DND-41 (cell line): ENCODE measurements at regions not wholly inside any gene's neighbourhood (a gene's known extent, or its start where the extent isn't known, plus 50 kb on each side); places are given as distances from the start of the nearest gene placed in this dataset.
"Not testable (repeated sequence)": the region's sequence is repeated elsewhere in the genome, so short reads cannot be mapped to it uniquely, and the experiment has no call there.

ENCODE experiments used
- ATAC-seq: fragments of 200-7000 bp; cut with Tn5 transposase; 3 replicates; pipeline ENCODE4 v1.9.1; 2021; ENCODE audit warnings: low read depth; ENCODE audit not compliant: insufficient read depth
- DNase-seq: peaks from one replicate; pipeline ENCODE4 v3.0.0-alpha.2; 2020
- H2AFZ ChIP-seq: 2 replicates; pipeline ENCODE4 v1.6.0; 2012; ENCODE audit warnings: low read depth, low read length
- H3K27ac ChIP-seq: 2 replicates; pipeline ENCODE4 v1.5.1; 2012; ENCODE audit warnings: low read length, inconsistent platforms
- H3K27me3 ChIP-seq: fragments of 200-600 bp; sonication (generic); 2 replicates; pipeline ENCODE4 v1.6.0; 2012; ENCODE audit warnings: low read length, mild to moderate bottlenecking, inconsistent platforms; ENCODE audit not compliant: insufficient read depth, poor library complexity
- H3K36me3 ChIP-seq: 2 replicates; pipeline ENCODE4 v1.5.1; 2012; ENCODE audit warnings: low read length, inconsistent platforms; ENCODE audit not compliant: insufficient read depth
- H3K4me1 ChIP-seq: 2 replicates; pipeline ENCODE4 v1.5.1; 2012; ENCODE audit warnings: mild to moderate bottlenecking, low read length; ENCODE audit not compliant: insufficient read depth
- H3K4me2 ChIP-seq: 2 replicates; pipeline ENCODE4 v1.6.0; 2012; ENCODE audit warnings: mild to moderate bottlenecking, moderate library complexity, low read length, inconsistent platforms; ENCODE audit not compliant: insufficient read depth
- H3K4me3 ChIP-seq, 2 experiments: fragments of 200-600 bp in 1 of 2; shearing (Covaris generic) in 1 of 2; 2 replicates each; pipeline ENCODE4 v1.5.1; 2012 to 2016; ENCODE audit warnings: inconsistent platforms in 2 of 2, low read length in 2 of 2, mild to moderate bottlenecking in 2 of 2, low read depth in 1 of 2, moderate library complexity in 1 of 2
- H3K79me2 ChIP-seq: 2 replicates; pipeline ENCODE4 v1.6.0; 2012; ENCODE audit warnings: low read length, inconsistent platforms; ENCODE audit not compliant: insufficient read depth
- H3K9ac ChIP-seq: 2 replicates; pipeline ENCODE4 v1.6.0; 2012; ENCODE audit warnings: low read depth, mild to moderate bottlenecking, inconsistent platforms, low read length, moderate library complexity
- H3K9me3 ChIP-seq: 2 replicates; pipeline ENCODE4 v1.5.1; 2012; ENCODE audit warnings: low read length, moderate library complexity, mild to moderate bottlenecking, inconsistent platforms; ENCODE audit not compliant: insufficient read depth, severe bottlenecking
- H4K20me1 ChIP-seq: 2 replicates; pipeline ENCODE4 v1.6.0; 2012; ENCODE audit warnings: low read length; ENCODE audit not compliant: insufficient read depth
- CTCF ChIP-seq: IDR thresholded peaks from 2 replicates; pipeline ENCODE4 v1.5.1; 2012; ENCODE audit warnings: borderline replicate concordance, low read length, moderate library complexity, mild to moderate bottlenecking; ENCODE audit not compliant: poor library complexity, severe bottlenecking; ENCODE audit errors: extremely low read depth
- EZH2 ChIP-seq: IDR thresholded peaks from 3 replicates; pipeline ENCODE4 v1.6.1; 2012; ENCODE audit warnings: borderline replicate concordance, low read depth, mild to moderate bottlenecking, moderate library complexity, low read length, inconsistent platforms; ENCODE audit not compliant: severe bottlenecking

- no peak for ATAC-seq
These were observed 298.9 kb upstream of the CNTNAP2 start for GRCh38 chr7:145817687-145818086.

GRCh38 chr7:145812218-145812617 is 304.4 kb upstream of the CNTNAP2 start:
- no peaks in the 10 kb centered on the region for H3K27me3 ChIP-seq
- no peaks in the 10 kb centered on the region for H4K20me1 ChIP-seq
- no peak overlapping the region for H3K4me3 ChIP-seq
- no peaks in the 10 kb centered on the region for H3K4me1 ChIP-seq
- TF ChIP-seq EZH2 (no peak), CTCF (no peak)
- no peak overlapping the region for H3K27ac ChIP-seq
- H3K36me3 ChIP-seq = no peaks in the 10 kb centered on the region
- no peaks in the 10 kb centered on the region for H3K79me2 ChIP-seq
- no peak overlapping the region for H3K4me2 ChIP-seq
- DNase-seq = no peak
- H3K9ac ChIP-seq = no peak overlapping the region
- H3K9me3 ChIP-seq = no peaks in the 10 kb centered on the region
- ATAC-seq = no peak
- no peak overlapping the region for H2AFZ ChIP-seq

More at GRCh38 chr7:145817687-145818086, 298.9 kb upstream of the CNTNAP2 start:
- no peak for DNase-seq
- Histone ChIP-seq H3K36me3 (no peaks in the 10 kb centered on the region), H3K4me2 (no peak overlapping the region), H3K4me1 (no peaks in the 10 kb centered on the region), H3K79me2 (no peaks in the 10 kb centered on the region), H3K27me3 (no peaks in the 10 kb centered on the region), H3K4me3 (no peak overlapping the region), H4K20me1 (no peaks in the 10 kb centered on the region), H3K9ac (no peak overlapping the region), H3K9me3 (no peaks in the 10 kb centered on the region), H2AFZ (no peak overlapping the region), H3K27ac (no peak overlapping the region)
- no peak for TF ChIP-seq CTCF
- no peak for TF ChIP-seq EZH2

- not testable (repeated sequence) for H3K4me1 ChIP-seq, H3K27ac ChIP-seq, H3K4me2 ChIP-seq, H3K79me2 ChIP-seq, DNase-seq, H4K20me1 ChIP-seq, H3K9ac ChIP-seq, H2AFZ ChIP-seq, H3K9me3 ChIP-seq, H3K4me3 ChIP-seq, H3K27me3 ChIP-seq, H3K36me3 ChIP-seq, ATAC-seq
These were observed 311.1 kb upstream of the CNTNAP2 start for GRCh38 chr7:145805496-145805895.

- ATAC-seq = no peak
These were observed 319.1 kb upstream of the CNTNAP2 start for GRCh38 chr7:145797507-145797906.

More at GRCh38 chr7:145797507-145797906, 319.1 kb upstream of the CNTNAP2 start:
- H3K36me3 ChIP-seq = no peaks in the 10 kb centered on the region
- no peaks in the 10 kb centered on the region for H4K20me1 ChIP-seq
- H3K79me2 ChIP-seq = no peaks in the 10 kb centered on the region
- DNase-seq = no peak
- no peaks in the 10 kb centered on the region for H3K27me3 ChIP-seq
- no peak overlapping the region for H3K4me3 ChIP-seq
- no peaks in the 10 kb centered on the region for H3K9me3 ChIP-seq
- H2AFZ ChIP-seq = no peak overlapping the region
- TF ChIP-seq EZH2 (no peak), CTCF (no peak)
- H3K4me2 ChIP-seq = no peak overlapping the region
- H3K4me1 ChIP-seq = no peaks in the 10 kb centered on the region
- no peak overlapping the region for H3K27ac ChIP-seq
- no peak overlapping the region for H3K9ac ChIP-seq
